ENCODE measurements at regions not wholly inside any gene's neighbourhood (a gene's known extent, or its start where the extent isn't known, plus 50 kb on each side); places are given as distances from the start of the nearest gene placed in this dataset.

DNA sequence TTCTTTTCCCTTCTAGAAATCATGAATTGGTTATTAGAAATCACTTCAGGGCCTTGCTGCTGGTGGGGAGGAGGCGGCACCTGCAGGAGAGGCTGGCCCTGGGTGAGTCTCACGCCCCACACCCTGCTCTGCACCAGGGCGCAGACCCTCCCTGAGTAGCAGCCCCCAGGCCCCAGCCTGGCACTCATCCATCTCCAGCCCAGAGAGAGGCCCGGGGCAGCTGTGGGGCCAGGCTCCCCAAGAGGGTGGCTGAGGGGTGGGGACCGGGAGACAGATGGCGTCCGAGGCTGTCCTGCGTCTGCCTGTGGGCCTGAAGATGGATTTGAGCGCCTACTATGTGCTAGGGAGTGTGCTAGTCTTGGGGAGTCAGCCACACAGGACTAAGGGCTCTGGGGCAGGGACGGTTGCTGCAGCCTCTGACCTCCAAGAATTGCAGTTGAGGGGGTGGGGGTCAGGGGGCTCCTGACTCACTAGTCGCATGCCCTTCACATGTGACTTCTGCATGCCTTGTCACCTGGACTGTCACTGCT, 59.6 kb upstream of the GATA5 start (continued):
- no peak for TF ChIP-seq ZBED1 (IDR thresholded peaks at IDR 0.05; ENCODE audit: borderline replicate concordance)

DNA sequence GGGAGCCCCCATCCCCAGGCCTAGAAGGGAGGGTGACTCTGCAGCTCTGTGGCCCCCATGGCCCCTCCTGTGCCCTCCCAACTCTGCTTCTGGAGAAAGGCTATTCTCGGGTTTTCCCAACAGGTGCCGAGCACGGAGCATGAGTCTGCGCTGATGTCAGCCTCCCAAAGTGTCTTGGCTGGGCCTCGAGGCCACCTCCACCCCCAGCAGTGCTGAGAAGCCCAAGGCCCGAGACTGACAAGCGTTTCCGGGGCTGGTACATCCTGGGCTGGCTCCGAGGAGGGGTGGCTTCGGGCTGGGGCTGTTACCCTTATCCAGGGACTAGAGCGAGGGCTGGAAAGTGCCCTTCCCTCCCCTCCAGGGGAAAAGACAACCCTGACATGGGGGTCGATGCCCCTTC, 60.2 kb upstream of the GATA5 start:
- FAIRE-seq (no peak), ATAC-seq (no peak), DNase-seq (ENCODE audit: low read depth, low spot score) (no peak)
- Histone ChIP-seq H3K36me3 (ENCODE audit: control insufficient read depth in 2 of 2, insufficient read depth in 2 of 2, low read length in 1 of 2) (no peaks in the 10 kb centered on the region), H3K79me2 (ENCODE audit: control insufficient read depth, insufficient read depth, low read length) (no peaks in the 10 kb centered on the region), H3K9ac (ENCODE audit: control insufficient read depth, insufficient read depth, low read length) (no peak overlapping the region), H3K4me1 (ENCODE audit: control insufficient read depth, insufficient read depth, low read length) (no peaks in the 10 kb centered on the region), H3K27me3 (replicated peaks in 1 of 2; ENCODE audit: control insufficient read depth in 2 of 2, insufficient read depth in 2 of 2, low read length in 1 of 2) (peaks cover 0 to 1% of the 10 kb centered on the region in 2 experiments; a peak in 2 of 4 replicates), H4K20me1 (ENCODE audit: control insufficient read depth, insufficient read depth) (no peaks in the 10 kb centered on the region), H3K27ac (ENCODE audit: control insufficient read depth, insufficient read depth) (no peak overlapping the region), H3K9me3 (replicated peaks; ENCODE audit: control insufficient read depth, insufficient read depth, low read length) (no peaks in the 10 kb centered on the region), H3K4me3 (no peak overlapping the region), H3K4me2 (ENCODE audit: control insufficient read depth, insufficient read depth) (no peak overlapping the region), H2AFZ (ENCODE audit: control insufficient read depth, low read depth, low read length) (no peak overlapping the region)
- RAD21 ChIA-PET (ENCODE audit: unreplicated experiment) = no interaction called here
- TF ChIP-seq JUND (IDR thresholded peaks at IDR 0.05; ENCODE audit: low read depth, low read length) (no peak), NFYB (IDR thresholded peaks at IDR 0.05; ENCODE audit: insufficient read depth, low read depth, low read length) (no peak), BCL11A (IDR thresholded peaks at IDR 0.05; ENCODE audit: low read depth, low read length) (no peak), MTA3 (IDR thresholded peaks at IDR 0.05; ENCODE audit: borderline replicate concordance, low read length) (no peak), STAT3 (IDR thresholded peaks at IDR 0.05; ENCODE audit: low read depth, low read length) (no peak), ZBED1 (IDR thresholded peaks at IDR 0.05; ENCODE audit: borderline replicate concordance) (no peak), IKZF1 (conservative IDR thresholded peaks at IDR 0.05) (no peak), SMAD1 (IDR thresholded peaks at IDR 0.05; ENCODE audit: low read depth, partially characterized antibody) (no peak), NR2F1 (conservative IDR thresholded peaks at IDR 0.05) (no peak), CBX3 (IDR thresholded peaks at IDR 0.05; ENCODE audit: borderline replicate concordance, low read depth) (no peak), ZNF217 (IDR thresholded peaks at IDR 0.05) (no peak), CHD1 (IDR thresholded peaks at IDR 0.05; ENCODE audit: low read depth, low read length) (no peak), GATAD2B (conservative IDR thresholded peaks at IDR 0.05; ENCODE audit: low read depth) (no peak), NFIC (IDR thresholded peaks at IDR 0.05; ENCODE audit: low read depth, low read length) (no peak), PAX5 (IDR thresholded peaks at IDR 0.05; ENCODE audit: borderline replicate concordance, low read depth, low read length) (no peak), SREBF1 (IDR thresholded peaks at IDR 0.05; ENCODE audit: low read length) (no peak), JUNB (IDR thresholded peaks at IDR 0.05) (no peak)
- TF ChIP-seq, protein P1, sequence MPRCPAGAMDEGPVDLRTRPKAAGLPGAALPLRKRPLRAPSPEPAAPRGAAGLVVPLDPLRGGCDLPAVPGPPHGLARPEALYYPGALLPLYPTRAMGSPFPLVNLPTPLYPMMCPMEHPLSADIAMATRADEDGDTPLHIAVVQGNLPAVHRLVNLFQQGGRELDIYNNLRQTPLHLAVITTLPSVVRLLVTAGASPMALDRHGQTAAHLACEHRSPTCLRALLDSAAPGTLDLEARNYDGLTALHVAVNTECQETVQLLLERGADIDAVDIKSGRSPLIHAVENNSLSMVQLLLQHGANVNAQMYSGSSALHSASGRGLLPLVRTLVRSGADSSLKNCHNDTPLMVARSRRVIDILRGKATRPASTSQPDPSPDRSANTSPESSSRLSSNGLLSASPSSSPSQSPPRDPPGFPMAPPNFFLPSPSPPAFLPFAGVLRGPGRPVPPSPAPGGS (IDR thresholded peaks at IDR 0.05; ENCODE audit: borderline replicate concordance, insufficient read depth, low read depth, low read length, poor library complexity, severe bottlenecking) = no peak
- TF ChIP-seq, protein P2, sequence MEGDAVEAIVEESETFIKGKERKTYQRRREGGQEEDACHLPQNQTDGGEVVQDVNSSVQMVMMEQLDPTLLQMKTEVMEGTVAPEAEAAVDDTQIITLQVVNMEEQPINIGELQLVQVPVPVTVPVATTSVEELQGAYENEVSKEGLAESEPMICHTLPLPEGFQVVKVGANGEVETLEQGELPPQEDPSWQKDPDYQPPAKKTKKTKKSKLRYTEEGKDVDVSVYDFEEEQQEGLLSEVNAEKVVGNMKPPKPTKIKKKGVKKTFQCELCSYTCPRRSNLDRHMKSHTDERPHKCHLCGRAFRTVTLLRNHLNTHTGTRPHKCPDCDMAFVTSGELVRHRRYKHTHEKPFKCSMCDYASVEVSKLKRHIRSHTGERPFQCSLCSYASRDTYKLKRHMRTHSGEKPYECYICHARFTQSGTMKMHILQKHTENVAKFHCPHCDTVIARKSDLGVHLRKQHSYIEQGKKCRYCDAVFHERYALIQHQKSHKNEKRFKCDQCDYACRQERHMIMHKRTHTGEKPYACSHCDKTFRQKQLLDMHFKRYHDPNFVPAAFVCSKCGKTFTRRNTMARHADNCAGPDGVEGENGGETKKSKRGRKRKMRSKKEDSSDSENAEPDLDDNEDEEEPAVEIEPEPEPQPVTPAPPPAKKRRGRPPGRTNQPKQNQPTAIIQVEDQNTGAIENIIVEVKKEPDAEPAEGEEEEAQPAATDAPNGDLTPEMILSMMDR (IDR thresholded peaks at IDR 0.05 in 2 of 3, conservative IDR thresholded peaks at IDR 0.05 in 1 of 3; ENCODE audit: control insufficient read depth in 2 of 3, extremely low read depth in 1 of 3, insufficient read depth in 1 of 3, low read depth in 3 of 3, low read length in 3 of 3) = no peak
- TF ChIP-seq, protein P3, sequence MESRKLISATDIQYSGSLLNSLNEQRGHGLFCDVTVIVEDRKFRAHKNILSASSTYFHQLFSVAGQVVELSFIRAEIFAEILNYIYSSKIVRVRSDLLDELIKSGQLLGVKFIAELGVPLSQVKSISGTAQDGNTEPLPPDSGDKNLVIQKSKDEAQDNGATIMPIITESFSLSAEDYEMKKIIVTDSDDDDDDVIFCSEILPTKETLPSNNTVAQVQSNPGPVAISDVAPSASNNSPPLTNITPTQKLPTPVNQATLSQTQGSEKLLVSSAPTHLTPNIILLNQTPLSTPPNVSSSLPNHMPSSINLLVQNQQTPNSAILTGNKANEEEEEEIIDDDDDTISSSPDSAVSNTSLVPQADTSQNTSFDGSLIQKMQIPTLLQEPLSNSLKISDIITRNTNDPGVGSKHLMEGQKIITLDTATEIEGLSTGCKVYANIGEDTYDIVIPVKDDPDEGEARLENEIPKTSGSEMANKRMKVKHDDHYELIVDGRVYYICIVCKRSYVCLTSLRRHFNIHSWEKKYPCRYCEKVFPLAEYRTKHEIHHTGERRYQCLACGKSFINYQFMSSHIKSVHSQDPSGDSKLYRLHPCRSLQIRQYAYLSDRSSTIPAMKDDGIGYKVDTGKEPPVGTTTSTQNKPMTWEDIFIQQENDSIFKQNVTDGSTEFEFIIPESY (IDR thresholded peaks at IDR 0.05) = no peak
- no TSS peak for BruUV-seq (replicated peaks)
- intact Hi-C loops (cut with micrococcal nuclease; ENCODE audit: unreplicated experiment) = no loop called here
- POLR2A ChIA-PET = no interaction called here
- SMC1A ChIA-PET (ENCODE audit: uncharacterized antibody, unreplicated experiment) = no interaction called here
- CTCF ChIA-PET = no interaction called here
- 36% methylated on average over 12 of the region's 12 CpGs for WGBS (ENCODE audit: insufficient coverage, insufficient replicate concordance, low lambda C conversion rate, missing lambda C conversion rate)
- in situ Hi-C loops (cut with MboI) = no loop called here

Data from GM12878 (cell line).